ENCODE measurements at regions not wholly inside any gene's neighbourhood (a gene's known extent, or its start where the extent isn't known, plus 50 kb on each side); places are given as distances from the start of the nearest gene placed in this dataset.

GRCh38 chr15:98121957-98122356 is 161.5 kb downstream of the ARRDC4 start:
- in situ Hi-C loops (cut with HindIII; ENCODE audit: low sequenced_read_pairs), result no loop called here
- TF ChIP-seq, protein P1, sequence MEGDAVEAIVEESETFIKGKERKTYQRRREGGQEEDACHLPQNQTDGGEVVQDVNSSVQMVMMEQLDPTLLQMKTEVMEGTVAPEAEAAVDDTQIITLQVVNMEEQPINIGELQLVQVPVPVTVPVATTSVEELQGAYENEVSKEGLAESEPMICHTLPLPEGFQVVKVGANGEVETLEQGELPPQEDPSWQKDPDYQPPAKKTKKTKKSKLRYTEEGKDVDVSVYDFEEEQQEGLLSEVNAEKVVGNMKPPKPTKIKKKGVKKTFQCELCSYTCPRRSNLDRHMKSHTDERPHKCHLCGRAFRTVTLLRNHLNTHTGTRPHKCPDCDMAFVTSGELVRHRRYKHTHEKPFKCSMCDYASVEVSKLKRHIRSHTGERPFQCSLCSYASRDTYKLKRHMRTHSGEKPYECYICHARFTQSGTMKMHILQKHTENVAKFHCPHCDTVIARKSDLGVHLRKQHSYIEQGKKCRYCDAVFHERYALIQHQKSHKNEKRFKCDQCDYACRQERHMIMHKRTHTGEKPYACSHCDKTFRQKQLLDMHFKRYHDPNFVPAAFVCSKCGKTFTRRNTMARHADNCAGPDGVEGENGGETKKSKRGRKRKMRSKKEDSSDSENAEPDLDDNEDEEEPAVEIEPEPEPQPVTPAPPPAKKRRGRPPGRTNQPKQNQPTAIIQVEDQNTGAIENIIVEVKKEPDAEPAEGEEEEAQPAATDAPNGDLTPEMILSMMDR (IDR thresholded peaks at IDR 0.05; ENCODE audit: low read depth, low read length, missing control alignments), result no peak
- no peak overlapping the region for H3K4me3 ChIP-seq (ENCODE audit: low read depth, low read length)
- no peak for DNase-seq (ENCODE audit: low read depth)

DNA sequence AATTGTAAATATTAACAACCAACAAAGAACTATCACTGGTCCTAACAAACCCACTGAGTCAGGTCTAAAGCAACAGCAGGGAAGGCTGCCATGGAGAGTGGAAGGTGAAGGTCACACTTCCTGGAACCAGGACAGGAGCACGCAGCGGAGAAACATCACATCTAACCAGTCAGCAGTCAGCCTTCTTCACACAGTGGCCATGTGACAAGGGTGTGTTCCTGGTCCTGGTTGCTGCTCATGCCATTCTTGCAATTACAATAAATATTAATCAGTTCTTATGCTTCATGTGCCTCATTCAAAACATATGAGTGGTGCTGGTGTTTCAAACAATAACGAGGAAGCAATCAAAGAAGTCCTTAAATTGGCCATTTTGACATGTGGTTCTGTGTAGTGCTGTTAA is 162.8 kb downstream of the ARRDC4 start:
- TF ChIP-seq, protein P1 (IDR thresholded peaks at IDR 0.05; ENCODE audit: low read depth, low read length, missing control alignments), result no peak
- in situ Hi-C loops (cut with HindIII; ENCODE audit: low sequenced_read_pairs), result no loop called here
- no peak for DNase-seq (ENCODE audit: low read depth)
- H3K4me3 ChIP-seq (ENCODE audit: low read depth, low read length), result no peak overlapping the region

DNA sequence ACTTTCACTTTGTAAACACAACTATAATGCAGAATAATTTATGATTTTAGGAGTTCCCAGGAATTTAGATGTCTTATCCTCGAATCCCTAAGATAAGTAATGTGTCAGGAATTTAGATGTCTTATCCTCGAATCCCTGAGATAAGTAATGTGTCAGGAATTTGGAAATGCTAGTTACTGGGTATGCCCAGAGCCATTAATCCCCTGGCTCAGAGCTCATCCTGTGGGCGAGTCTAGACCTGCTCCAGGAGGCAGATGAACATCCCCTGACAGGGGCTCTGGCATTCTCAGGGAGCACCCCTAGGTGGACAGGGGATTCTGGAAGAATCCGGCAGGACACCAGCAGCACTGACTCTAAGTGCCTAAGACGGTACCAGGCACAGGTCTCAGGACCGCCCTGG is 163.3 kb downstream of the ARRDC4 start:
- no peak overlapping the region for H3K4me3 ChIP-seq (ENCODE audit: low read depth, low read length)
- DNase-seq (ENCODE audit: low read depth), result no peak
- TF ChIP-seq, protein P1 (IDR thresholded peaks at IDR 0.05; ENCODE audit: low read depth, low read length, missing control alignments), result no peak
- in situ Hi-C loops (cut with HindIII; ENCODE audit: low sequenced_read_pairs), result no loop called here

DNA sequence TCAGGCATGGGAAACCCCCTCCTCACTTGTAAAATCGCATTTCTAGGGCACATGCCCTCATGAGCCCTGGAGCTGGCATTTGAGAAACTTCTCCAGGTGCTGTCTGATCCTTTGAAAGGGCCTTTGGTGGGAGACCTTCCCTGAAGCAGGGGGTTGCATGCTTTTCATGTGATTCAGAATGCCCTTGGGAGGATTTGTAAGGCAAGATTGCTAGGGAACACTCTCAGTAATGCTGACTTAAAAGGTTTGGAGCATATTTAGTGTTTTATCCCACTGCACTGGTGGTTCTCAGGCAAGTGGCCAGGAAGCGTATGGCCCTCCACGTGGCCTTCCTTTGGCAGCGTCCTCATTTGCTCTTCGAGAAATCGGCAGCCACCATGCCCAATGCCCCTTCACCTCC is 164.1 kb downstream of the ARRDC4 start:
- TF ChIP-seq, protein P1 (IDR thresholded peaks at IDR 0.05; ENCODE audit: low read depth, low read length, missing control alignments), result no peak
- H3K4me3 ChIP-seq (ENCODE audit: low read depth, low read length), result no peak overlapping the region
- in situ Hi-C loops (cut with HindIII; ENCODE audit: low sequenced_read_pairs), result no loop called here
- no peak for DNase-seq (ENCODE audit: low read depth)

- H3K4me3 ChIP-seq (ENCODE audit: low read depth, low read length), result no peak overlapping the region
- TF ChIP-seq, protein P1 (IDR thresholded peaks at IDR 0.05; ENCODE audit: low read depth, low read length, missing control alignments), result no peak
- in situ Hi-C loops (cut with HindIII; ENCODE audit: low sequenced_read_pairs), result no loop called here
- DNase-seq (ENCODE audit: low read depth), result no peak
Observed at GRCh38 chr15:98126326-98127085, 166.0 kb downstream of the ARRDC4 start.

DNA sequence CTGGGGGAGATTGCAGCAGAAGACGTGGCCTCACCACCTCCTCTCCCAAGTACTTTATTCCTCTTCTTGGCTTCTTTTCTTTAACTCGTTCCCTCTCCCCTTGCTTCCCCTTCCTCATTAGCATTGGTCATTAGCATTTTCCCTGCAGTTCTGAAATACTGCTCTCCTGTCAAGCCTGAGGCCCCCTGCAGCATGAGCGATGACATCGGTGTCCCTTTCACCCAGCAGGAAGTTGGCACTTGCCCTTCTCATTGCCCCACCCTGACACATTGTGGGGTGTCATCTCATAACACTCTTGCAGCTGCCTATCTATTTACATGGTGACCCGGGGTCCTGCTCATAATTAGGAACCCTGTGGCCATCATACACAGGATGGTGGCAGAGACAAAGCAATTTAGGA is 167.1 kb downstream of the ARRDC4 start:
- no peak for DNase-seq (ENCODE audit: low read depth)
- TF ChIP-seq, protein P1 (IDR thresholded peaks at IDR 0.05; ENCODE audit: low read depth, low read length, missing control alignments), result no peak
- H3K4me3 ChIP-seq (ENCODE audit: low read depth, low read length), result no peak overlapping the region
- in situ Hi-C loops (cut with HindIII; ENCODE audit: low sequenced_read_pairs), result no loop called here
